T-helper 1 cell treated with Interleukin-12 subunit alpha and Interleukin-12 subunit beta and Interleukin-4 antibody, amounts not matched to agents 30 μg/mL and 1 μg/mL, for 36 hours (primary cell): ENCODE measurements at regions not wholly inside any gene's neighbourhood (a gene's known extent, or its start where the extent isn't known, plus 50 kb on each side); places are given as distances from the start of the nearest gene placed in this dataset.
"Not testable (repeated sequence)": the region's sequence is repeated elsewhere in the genome, so short reads cannot be mapped to it uniquely, and the experiment has no call there.

Experiments used
- H3K27ac Mint-ChIP-seq: one replicate; pipeline ENCODE4 v1.8.0; 2021; ENCODE audit warnings: mild to moderate bottlenecking, mixed read lengths
- H3K27me3 Mint-ChIP-seq: one replicate; pipeline ENCODE4 v1.8.0; 2021; ENCODE audit warnings: low read depth, mixed read lengths
- H3K36me3 Mint-ChIP-seq: one replicate; pipeline ENCODE4 v1.8.0; 2021; ENCODE audit warnings: low read depth, mixed read lengths
- H3K4me1 Mint-ChIP-seq: one replicate; pipeline ENCODE4 v1.8.0; 2021; ENCODE audit warnings: low read depth, mixed read lengths
- H3K4me3 Mint-ChIP-seq: one replicate; pipeline ENCODE4 v1.8.0; 2021; ENCODE audit warnings: mild to moderate bottlenecking, moderate library complexity, mixed read lengths
- H3K9me3 Mint-ChIP-seq: one replicate; pipeline ENCODE4 v1.8.0; 2021; ENCODE audit warnings: mixed read lengths

DNA sequence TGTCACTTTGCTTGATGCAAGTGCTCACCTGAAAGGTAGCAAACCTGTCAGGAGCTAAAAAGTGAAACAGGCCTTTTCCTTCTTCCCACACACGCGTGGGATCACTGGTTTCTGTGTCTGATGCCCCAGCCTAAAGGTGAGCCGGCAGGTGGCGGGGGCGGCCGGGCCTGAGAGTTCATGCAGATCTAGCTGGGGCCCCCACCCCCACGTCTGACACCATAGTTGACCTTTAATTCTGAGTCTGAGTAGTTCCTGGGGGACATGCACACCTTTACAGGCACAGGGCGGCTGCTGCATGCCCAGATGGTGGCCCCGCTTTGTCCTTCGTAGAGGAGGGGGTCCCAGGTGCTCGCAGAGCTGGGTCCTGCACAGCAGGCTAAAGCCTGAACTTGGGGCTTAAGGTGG lies 345.3 kb downstream of the TEX29 start:
- Mint-ChIP-seq H3K4me3 (no peak overlapping the region), H3K9me3 (no peaks in the 10 kb centered on the region), H3K4me1 (no peaks in the 10 kb centered on the region), H3K27me3 (no peaks in the 10 kb centered on the region), H3K27ac (no peak overlapping the region), H3K36me3 (no peaks in the 10 kb centered on the region)

DNA sequence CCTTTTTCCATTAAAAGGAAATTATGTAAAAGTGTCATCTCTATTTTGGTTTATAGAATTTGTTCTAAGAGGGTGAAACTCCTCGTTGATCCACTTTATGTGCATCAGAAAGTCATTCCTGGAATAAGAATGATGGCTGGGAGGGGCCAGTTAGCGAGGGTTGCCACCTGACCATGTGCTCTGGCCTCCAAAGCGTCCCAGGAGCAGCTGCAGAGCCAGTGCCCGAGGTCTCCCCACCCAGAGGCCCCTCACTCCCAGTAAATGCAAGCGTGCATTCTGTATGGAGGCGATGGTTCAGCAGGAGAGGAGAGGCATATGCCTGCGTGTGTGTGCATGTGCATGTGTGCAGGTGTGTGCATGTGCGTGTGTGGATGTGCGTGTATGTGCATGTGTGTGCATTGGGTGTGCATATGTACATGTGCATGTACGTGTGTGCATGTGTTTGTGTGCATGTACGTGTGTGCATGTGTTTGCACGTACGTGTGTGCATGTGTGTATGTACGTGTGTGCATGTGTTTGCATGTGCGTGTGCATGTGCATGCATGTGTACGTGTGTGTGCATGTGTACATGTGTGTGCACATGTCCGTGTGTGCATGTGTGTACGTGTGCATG lies 345.8 kb downstream of the TEX29 start:
- no peaks in the 10 kb centered on the region for H3K36me3 Mint-ChIP-seq
- H3K27me3 Mint-ChIP-seq = no peaks in the 10 kb centered on the region
- H3K4me1 Mint-ChIP-seq = no peaks in the 10 kb centered on the region
- no peaks in the 10 kb centered on the region for H3K9me3 Mint-ChIP-seq
- no peak overlapping the region for H3K27ac Mint-ChIP-seq
- no peak overlapping the region for H3K4me3 Mint-ChIP-seq

DNA sequence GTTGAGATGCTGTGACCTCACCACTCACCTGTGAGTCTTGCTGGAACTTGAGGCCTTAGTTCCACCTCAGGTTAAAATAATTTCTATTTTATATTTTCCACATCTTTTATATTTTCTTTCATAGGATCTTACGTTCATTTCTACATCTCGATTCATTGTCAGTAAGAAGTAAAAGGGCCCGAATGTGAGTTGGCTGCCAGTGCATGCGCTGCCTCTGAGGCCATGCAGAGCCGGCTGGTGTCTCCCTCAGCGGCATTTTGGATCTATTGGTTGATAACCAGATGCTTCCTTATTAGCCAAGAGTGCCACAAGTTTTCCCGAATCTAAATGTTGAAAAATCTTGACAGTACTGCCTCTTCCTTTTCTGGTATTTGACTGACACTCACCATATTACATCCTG lies 347.3 kb downstream of the TEX29 start:
- H3K36me3 Mint-ChIP-seq = no peaks in the 10 kb centered on the region
- H3K27ac Mint-ChIP-seq = no peak overlapping the region
- no peaks in the 10 kb centered on the region for H3K27me3 Mint-ChIP-seq

DNA sequence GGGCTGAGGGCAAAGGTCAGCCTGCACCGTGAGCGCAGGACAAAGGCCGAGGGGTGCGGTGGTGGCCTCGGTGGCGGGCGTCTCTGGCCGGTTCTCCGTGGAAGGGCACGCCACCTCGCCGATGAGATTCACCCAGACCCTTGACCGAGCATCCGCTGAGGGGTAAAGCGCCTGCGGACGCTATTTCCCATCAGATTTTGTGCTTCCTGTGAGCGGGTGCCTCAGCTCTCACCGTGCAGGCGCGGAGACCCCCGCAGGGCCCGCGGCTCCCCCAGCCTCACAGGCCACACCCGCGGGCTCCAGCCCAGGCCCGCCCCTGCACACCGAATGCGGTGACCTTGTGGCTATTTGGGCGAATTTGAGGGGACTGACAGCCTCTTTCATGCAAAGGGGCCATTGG lies 348.0 kb downstream of the TEX29 start:
- H3K27ac Mint-ChIP-seq = no peak overlapping the region
- H3K36me3 Mint-ChIP-seq = no peaks in the 10 kb centered on the region
- no peaks in the 10 kb centered on the region for H3K27me3 Mint-ChIP-seq
- H3K4me3 Mint-ChIP-seq = no peak overlapping the region
- no peaks in the 10 kb centered on the region for H3K4me1 Mint-ChIP-seq
- H3K9me3 Mint-ChIP-seq = no peaks in the 10 kb centered on the region

More for the DNA sequence above, 347.3 kb downstream of the TEX29 start:
- Mint-ChIP-seq H3K4me3 (no peak overlapping the region), H3K4me1 (no peaks in the 10 kb centered on the region), H3K9me3 (no peaks in the 10 kb centered on the region)

DNA sequence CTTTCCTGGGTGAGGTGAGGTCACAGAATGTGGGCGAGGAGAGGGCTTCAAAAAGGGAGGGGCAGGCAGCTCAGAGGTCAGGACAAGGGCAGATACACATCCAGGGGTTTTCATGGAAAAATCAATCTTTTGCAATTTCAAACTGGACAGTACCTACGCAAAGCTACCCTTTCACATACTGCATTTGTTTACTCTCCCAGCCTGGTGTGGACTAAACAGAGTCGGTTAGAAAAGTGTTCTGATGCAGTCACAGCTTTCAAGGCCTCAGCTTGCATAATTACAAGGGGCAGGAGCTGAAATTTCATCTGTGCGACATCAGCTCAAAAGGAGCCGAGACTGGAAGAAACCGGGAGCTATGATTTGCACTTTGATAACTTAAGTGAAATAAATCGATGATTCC lies 351.8 kb downstream of the TEX29 start:
- not testable (repeated sequence) for H3K4me1 Mint-ChIP-seq, H3K9me3 Mint-ChIP-seq, H3K4me3 Mint-ChIP-seq, H3K36me3 Mint-ChIP-seq, H3K27me3 Mint-ChIP-seq, H3K27ac Mint-ChIP-seq

DNA sequence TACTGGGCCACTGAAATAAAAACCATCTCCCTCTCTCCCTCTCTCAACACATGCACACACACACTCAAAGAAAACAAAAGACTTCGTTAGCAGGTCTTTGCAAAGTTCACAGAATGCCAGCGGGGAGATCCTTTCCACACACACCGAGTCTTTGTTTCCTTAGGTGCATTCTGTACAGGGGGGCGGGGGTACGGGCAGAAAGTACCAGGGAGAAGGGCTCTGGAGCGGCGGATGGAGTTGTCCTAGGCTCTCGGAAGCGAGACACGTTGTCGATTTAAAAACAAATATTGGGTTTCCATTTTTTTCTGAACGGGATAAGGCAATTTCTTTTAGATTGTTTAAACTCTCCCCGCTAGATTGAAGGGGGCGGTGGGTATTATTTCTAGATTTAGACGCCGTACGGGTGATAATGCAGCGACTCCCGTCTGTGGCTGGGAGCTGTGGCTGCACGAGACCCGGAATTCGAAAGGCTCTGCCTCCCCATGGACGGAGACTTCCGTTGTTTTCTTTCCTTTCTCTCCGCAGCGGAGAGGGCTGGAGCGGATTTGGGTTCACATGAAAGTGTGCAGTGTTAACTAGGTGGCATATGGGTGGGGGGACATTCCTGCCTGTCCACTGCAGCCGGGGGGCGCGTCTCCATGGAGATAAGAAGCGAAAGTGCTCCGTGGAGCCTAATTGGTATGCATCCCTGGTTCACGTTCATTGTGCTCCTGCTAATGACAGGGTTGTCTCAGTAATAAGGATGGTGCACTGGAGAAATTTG lies 357.9 kb downstream of the TEX29 start:
- H3K4me3 Mint-ChIP-seq = not testable (repeated sequence)

DNA sequence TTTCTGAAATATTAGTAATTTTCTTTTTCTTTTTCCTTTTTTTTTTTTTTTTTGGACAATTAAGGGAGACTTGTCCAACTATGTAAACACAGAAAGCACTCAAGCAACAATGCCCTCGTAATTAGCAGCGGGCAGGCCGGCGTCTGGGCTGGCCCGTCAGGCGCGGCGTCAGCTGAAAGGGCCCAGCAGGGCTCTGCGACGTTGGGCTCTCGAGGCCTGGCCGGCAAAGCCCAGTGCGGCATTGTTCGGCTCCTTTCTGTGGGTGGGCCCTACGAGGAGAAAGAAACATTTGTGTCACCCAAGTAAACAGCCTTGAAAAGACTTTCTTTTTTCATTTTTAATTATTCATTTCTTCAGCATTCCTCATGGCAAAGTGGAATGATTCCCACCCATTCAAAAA lies 359.2 kb downstream of the TEX29 start:
- H3K27me3 Mint-ChIP-seq, H3K4me3 Mint-ChIP-seq, H3K4me1 Mint-ChIP-seq, H3K27ac Mint-ChIP-seq, H3K36me3 Mint-ChIP-seq, H3K9me3 Mint-ChIP-seq: not testable (repeated sequence)

More for the DNA sequence above, 357.9 kb downstream of the TEX29 start:
- not testable (repeated sequence) for H3K4me1 Mint-ChIP-seq, H3K27ac Mint-ChIP-seq, H3K27me3 Mint-ChIP-seq, H3K9me3 Mint-ChIP-seq, H3K36me3 Mint-ChIP-seq

DNA sequence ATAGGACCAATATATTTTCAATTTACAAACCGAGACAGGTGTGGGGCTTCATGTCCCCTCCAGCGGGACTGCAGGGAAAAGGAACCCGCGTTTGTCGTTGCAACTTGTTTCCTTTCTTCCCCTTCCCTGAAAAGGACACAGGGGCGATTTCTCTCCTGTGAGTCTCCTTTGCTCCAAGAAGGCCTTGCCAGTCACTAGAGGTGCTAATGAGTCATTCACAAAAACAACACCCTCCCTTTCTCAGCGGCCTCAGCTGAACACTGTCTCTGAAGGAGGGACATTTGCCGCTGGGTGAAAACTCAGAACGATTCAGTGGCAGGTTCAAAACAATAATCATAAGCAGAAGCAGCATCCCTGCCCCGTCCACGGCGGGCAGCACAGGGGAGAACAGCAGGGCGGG lies 359.7 kb downstream of the TEX29 start:
- not testable (repeated sequence) for H3K36me3 Mint-ChIP-seq, H3K27me3 Mint-ChIP-seq, H3K4me1 Mint-ChIP-seq, H3K4me3 Mint-ChIP-seq, H3K27ac Mint-ChIP-seq, H3K9me3 Mint-ChIP-seq

DNA sequence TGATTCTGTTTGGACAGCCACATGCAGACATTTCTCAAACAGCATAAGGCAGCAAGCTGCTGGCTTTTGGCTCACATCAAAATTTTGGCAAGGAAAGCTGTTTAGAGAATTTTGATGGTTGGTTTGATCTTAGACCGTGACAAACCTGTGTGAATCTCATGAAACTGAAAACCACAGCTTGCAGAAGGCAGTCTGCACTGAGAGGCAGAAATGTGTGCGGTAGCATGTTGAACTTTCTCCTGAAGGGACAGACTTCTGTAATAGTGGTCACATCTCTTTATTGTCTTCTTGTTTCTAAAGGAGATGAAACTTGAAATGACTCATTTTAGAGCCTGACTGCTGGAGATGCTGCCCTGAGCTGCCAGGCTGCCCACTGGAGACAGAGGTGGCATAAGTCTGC lies 371.6 kb downstream of the TEX29 start:
- not testable (repeated sequence) for H3K27ac Mint-ChIP-seq, H3K36me3 Mint-ChIP-seq, H3K9me3 Mint-ChIP-seq, H3K27me3 Mint-ChIP-seq, H3K4me1 Mint-ChIP-seq, H3K4me3 Mint-ChIP-seq

DNA sequence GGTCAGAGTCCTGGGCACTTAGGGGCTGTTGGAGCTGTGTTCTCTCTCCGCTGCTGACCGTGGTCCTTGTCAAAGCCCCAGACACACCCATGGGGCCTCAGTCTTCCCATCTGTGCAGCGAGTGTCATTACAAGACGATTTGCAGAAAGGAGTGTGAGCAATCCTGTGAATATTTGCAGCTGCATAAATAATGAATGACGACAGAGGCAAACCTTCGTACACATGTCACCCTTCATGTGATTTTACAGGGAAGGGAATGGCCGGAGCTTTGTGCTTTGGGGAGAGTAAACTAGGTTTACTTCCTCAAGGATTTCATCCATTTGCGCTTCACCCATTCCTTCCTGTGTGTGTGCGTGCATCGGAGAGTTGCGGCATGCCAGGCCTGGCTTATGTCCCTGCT lies 370.8 kb upstream of the SOX1 start:
- H3K4me1 Mint-ChIP-seq, H3K4me3 Mint-ChIP-seq, H3K27ac Mint-ChIP-seq, H3K9me3 Mint-ChIP-seq, H3K36me3 Mint-ChIP-seq, H3K27me3 Mint-ChIP-seq: not testable (repeated sequence)

DNA sequence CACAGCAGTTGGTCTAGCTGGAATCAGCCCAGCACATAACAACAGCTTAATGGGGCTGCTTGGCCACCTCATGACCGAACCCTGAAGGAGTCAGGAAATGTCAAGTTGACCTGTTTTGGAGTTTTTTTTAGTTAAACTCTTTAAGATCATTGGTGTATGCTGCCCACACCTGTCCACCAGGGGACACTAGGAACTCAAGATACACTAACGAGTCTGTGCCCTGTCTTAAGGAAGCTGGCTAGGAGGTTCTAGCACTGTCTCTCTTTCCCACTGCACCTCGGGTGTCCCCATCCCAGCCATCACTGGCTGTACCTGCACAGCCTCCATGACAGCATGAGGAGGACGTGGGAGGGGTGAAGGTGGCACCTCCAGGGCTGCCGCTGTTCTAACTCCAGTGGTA lies 364.9 kb upstream of the SOX1 start:
- not testable (repeated sequence) for H3K27ac Mint-ChIP-seq, H3K4me1 Mint-ChIP-seq, H3K27me3 Mint-ChIP-seq, H3K9me3 Mint-ChIP-seq, H3K4me3 Mint-ChIP-seq, H3K36me3 Mint-ChIP-seq
